ENCODE measurements at regions not wholly inside any gene's neighbourhood (a gene's known extent, or its start where the extent isn't known, plus 50 kb on each side); places are given as distances from the start of the nearest gene placed in this dataset.

GRCh38 chr11:80157447-80157846 lies 716.6 kb upstream of the TENM4 start:
- Histone ChIP-seq H3F3A (ENCODE audit: insufficient read depth, low read length) (no peaks in the 10 kb centered on the region), H3K79me2 (ENCODE audit: insufficient read depth, low read length) (no peaks in the 10 kb centered on the region), H4K20me1 (ENCODE audit: insufficient read depth, low read length) (no peaks in the 10 kb centered on the region), H3K4me3 (ENCODE audit: low read depth, low read length, poor library complexity, severe bottlenecking) (no peak overlapping the region), H3K9me2 (ENCODE audit: low read depth, low read length) (no peaks in the 10 kb centered on the region), H3K4me2 (ENCODE audit: low read length) (no peak overlapping the region), H3K27ac (ENCODE audit: low read depth, low read length, poor library complexity, severe bottlenecking) (no peak overlapping the region), H3K36me3 (ENCODE audit: insufficient read depth, low read length) (no peaks in the 10 kb centered on the region), H3K9ac (ENCODE audit: low read length) (no peak overlapping the region), H3K9me3 (ENCODE audit: low read length) (no peaks in the 10 kb centered on the region), H3K4me1 (ENCODE audit: insufficient read depth, low read length, severe bottlenecking) (no peaks in the 10 kb centered on the region), H2AFZ (ENCODE audit: low read length) (no peak overlapping the region), H3K27me3 (ENCODE audit: insufficient read depth, low read length) (no peaks in the 10 kb centered on the region)
- TF ChIP-seq CTCF (IDR thresholded peaks at IDR 0.05; ENCODE audit: low read length) (no peak), EZH2 (IDR thresholded peaks at IDR 0.05; ENCODE audit: borderline replicate concordance, low read length) (no peak)

GRCh38 chr11:80156062-80156461 lies 715.2 kb upstream of the TENM4 start:
- no peaks in the 10 kb centered on the region for H3K79me2 ChIP-seq (ENCODE audit: insufficient read depth, low read length)
- TF ChIP-seq CTCF (IDR thresholded peaks at IDR 0.05; ENCODE audit: low read length): no peak
- TF ChIP-seq EZH2 (IDR thresholded peaks at IDR 0.05; ENCODE audit: borderline replicate concordance, low read length): no peak
- no peaks in the 10 kb centered on the region for H3F3A ChIP-seq (ENCODE audit: insufficient read depth, low read length)
- H3K9me3 ChIP-seq (ENCODE audit: low read length): no peaks in the 10 kb centered on the region
- H3K27ac ChIP-seq (ENCODE audit: low read depth, low read length, poor library complexity, severe bottlenecking): no peak overlapping the region
- H4K20me1 ChIP-seq (ENCODE audit: insufficient read depth, low read length): no peaks in the 10 kb centered on the region
- H3K4me2 ChIP-seq (ENCODE audit: low read length): no peak overlapping the region
- H3K36me3 ChIP-seq (ENCODE audit: insufficient read depth, low read length): no peaks in the 10 kb centered on the region
- H3K27me3 ChIP-seq (ENCODE audit: insufficient read depth, low read length): no peaks in the 10 kb centered on the region
- H3K9ac ChIP-seq (ENCODE audit: low read length): no peak overlapping the region
- H3K4me1 ChIP-seq (ENCODE audit: insufficient read depth, low read length, severe bottlenecking): no peaks in the 10 kb centered on the region
- H3K4me3 ChIP-seq (ENCODE audit: low read depth, low read length, poor library complexity, severe bottlenecking): no peak overlapping the region
- no peaks in the 10 kb centered on the region for H3K9me2 ChIP-seq (ENCODE audit: low read depth, low read length)
- no peak overlapping the region for H2AFZ ChIP-seq (ENCODE audit: low read length)

- no peaks in the 10 kb centered on the region for H3F3A ChIP-seq (ENCODE audit: insufficient read depth, low read length)
- H3K9me2 ChIP-seq (ENCODE audit: low read depth, low read length): no peaks in the 10 kb centered on the region
- H3K79me2 ChIP-seq (ENCODE audit: insufficient read depth, low read length): no peaks in the 10 kb centered on the region
- no peaks in the 10 kb centered on the region for H3K4me1 ChIP-seq (ENCODE audit: insufficient read depth, low read length, severe bottlenecking)
- H3K9me3 ChIP-seq (ENCODE audit: low read length): no peaks in the 10 kb centered on the region
- no peak overlapping the region for H2AFZ ChIP-seq (ENCODE audit: low read length)
- no peak overlapping the region for H3K27ac ChIP-seq (ENCODE audit: low read depth, low read length, poor library complexity, severe bottlenecking)
- H4K20me1 ChIP-seq (ENCODE audit: insufficient read depth, low read length): no peaks in the 10 kb centered on the region
- H3K36me3 ChIP-seq (ENCODE audit: insufficient read depth, low read length): no peaks in the 10 kb centered on the region
- TF ChIP-seq EZH2 (IDR thresholded peaks at IDR 0.05; ENCODE audit: borderline replicate concordance, low read length) (no peak), CTCF (IDR thresholded peaks at IDR 0.05; ENCODE audit: low read length) (peak; percentile 58; the same call in 1 of the 2 replicates)
- H3K4me3 ChIP-seq (ENCODE audit: low read depth, low read length, poor library complexity, severe bottlenecking): no peak overlapping the region
- no peaks in the 10 kb centered on the region for H3K27me3 ChIP-seq (ENCODE audit: insufficient read depth, low read length)
- no peak overlapping the region for H3K9ac ChIP-seq (ENCODE audit: low read length)
- H3K4me2 ChIP-seq (ENCODE audit: low read length): no peak overlapping the region
Observed at GRCh38 chr11:80155412-80156017, 714.7 kb upstream of the TENM4 start.

Measured in OCI-LY1 (cell line).